ENCODE measurements at regions not wholly inside any gene's neighbourhood (a gene's known extent, or its start where the extent isn't known, plus 50 kb on each side); places are given as distances from the start of the nearest gene placed in this dataset.

DNA sequence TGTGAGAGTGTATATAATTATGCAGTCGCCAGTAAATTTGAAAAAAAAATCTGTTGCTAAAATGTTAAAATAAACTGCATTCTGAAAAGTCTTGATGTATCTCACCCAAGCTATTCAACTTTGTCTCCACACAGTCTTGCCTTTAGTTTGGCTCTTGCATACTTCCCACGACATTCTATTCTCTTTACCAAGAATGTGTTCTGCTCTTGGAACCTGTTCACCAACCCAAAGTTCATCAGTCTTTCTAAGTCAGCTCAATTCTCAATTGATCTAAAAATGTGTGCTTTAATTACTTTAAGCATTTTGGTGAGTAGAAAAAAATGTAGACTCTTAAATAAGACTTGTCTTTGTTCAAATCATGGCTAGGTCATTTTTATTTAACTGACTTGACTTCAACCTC lies 657.7 kb upstream of the TBL1XR1 start:
- no peak overlapping the region for H2AFZ ChIP-seq (ENCODE audit: low read depth, low read length)
- FAIRE-seq (no peak), DNase-seq (ENCODE audit: low read depth, low spot score) (no peak)
- H3K9me1 ChIP-seq (replicated peaks; ENCODE audit: control insufficient read depth, extremely low read depth, insufficient read depth, low read length) = no peaks in the 10 kb centered on the region
- no peak overlapping the region for H3K9ac ChIP-seq (replicated peaks; ENCODE audit: extremely low read depth, insufficient read depth, low read length)
- H3K9me3 ChIP-seq (replicated peaks; ENCODE audit: control insufficient read depth, insufficient read depth, low read length) = no peaks in the 10 kb centered on the region
- BruUV-seq (replicated peaks) = no TSS peak
- dilution Hi-C loops (cut with MboI; ENCODE audit: extremely low pct_ligation_motif_present, low sequenced_read_pairs) = no loop called here
- no peaks in the 10 kb centered on the region for H3K4me1 ChIP-seq (ENCODE audit: control insufficient read depth, extremely low read depth, insufficient read depth, low read length)
- ChIA-PET CTCF (interaction anchor here (1.5 kb wide), 1 partner anchor 11 kb away, joined by 5 read pairs; no protein-coding TSS in a partner anchor), POLR2A (no interaction called here)
- intact Hi-C loops (cut with micrococcal nuclease) = no loop called here
- no peaks in the 10 kb centered on the region for H3K27me3 ChIP-seq (ENCODE audit: control insufficient read depth in 2 of 2, insufficient read depth in 2 of 2, low read length in 2 of 2)
- no peaks in the 10 kb centered on the region for H3K36me3 ChIP-seq (ENCODE audit: control insufficient read depth in 2 of 2, extremely low read depth in 1 of 2, insufficient read depth in 2 of 2, low read length in 2 of 2)
- H3K79me2 ChIP-seq (ENCODE audit: control insufficient read depth, insufficient read depth, low read length) = no peaks in the 10 kb centered on the region
- no peak overlapping the region for H3K27ac ChIP-seq (ENCODE audit: insufficient read depth, low read depth, low read length)
- no peak overlapping the region for H3K4me2 ChIP-seq (ENCODE audit: insufficient read depth, low read length)
- TF ChIP-seq CTCF (IDR thresholded peaks at IDR 0.05; ENCODE audit: extremely low read depth in 1 of 2, insufficient read depth in 1 of 2, low read depth in 1 of 2, low read length in 2 of 2) (no peak), POLR2A (IDR thresholded peaks at IDR 0.05; ENCODE audit: low read depth, low read length) (no peak), JUN (IDR thresholded peaks at IDR 0.05; ENCODE audit: borderline replicate concordance, insufficient read depth, insufficient read length, low read depth) (no peak), FOS (IDR thresholded peaks at IDR 0.05; ENCODE audit: borderline replicate concordance, insufficient read depth, low read length) (no peak), MYC (IDR thresholded peaks at IDR 0.05; ENCODE audit: low read depth, low read length) (no peak), POLR2AphosphoS5 (IDR thresholded peaks at IDR 0.05; ENCODE audit: insufficient read depth, low read depth, low read length) (no peak), EZH2 (IDR thresholded peaks at IDR 0.05; ENCODE audit: borderline replicate concordance, low read depth, low read length, severe bottlenecking) (no peak)
- no peak overlapping the region for H3K4me3 ChIP-seq (replicated peaks in 1 of 3; ENCODE audit: insufficient read depth in 1 of 3, low read depth in 1 of 3, low read length in 3 of 3)
- H4K20me1 ChIP-seq (replicated peaks; ENCODE audit: control insufficient read depth, extremely low read depth, insufficient read depth, low read length) = no peaks in the 10 kb centered on the region

DNA sequence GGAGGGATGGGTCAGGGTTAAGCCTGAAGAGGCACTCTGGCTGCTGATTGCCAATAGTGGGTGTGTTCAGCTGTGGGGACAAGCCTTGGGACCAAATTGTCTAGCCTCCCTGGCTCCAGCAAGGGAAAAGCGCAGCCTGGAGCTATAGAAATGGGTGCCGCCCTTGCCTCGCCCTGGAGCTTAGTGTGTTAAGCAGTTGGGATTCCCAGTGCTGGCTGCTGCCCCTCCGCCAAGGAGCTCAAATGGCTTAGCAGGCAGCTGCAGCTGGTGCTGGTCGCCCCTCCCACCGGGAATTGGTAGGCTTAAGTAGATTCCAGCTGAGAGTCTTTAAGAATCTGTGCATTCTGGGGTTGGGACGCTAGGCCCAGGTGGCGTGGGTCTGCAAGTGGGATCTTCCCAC lies 662.9 kb upstream of the TBL1XR1 start:
- Histone ChIP-seq H3K79me2 (ENCODE audit: control insufficient read depth, insufficient read depth, low read length) (no peaks in the 10 kb centered on the region), H4K20me1 (replicated peaks; ENCODE audit: control insufficient read depth, extremely low read depth, insufficient read depth, low read length) (no peaks in the 10 kb centered on the region), H3K9me3 (replicated peaks; ENCODE audit: control insufficient read depth, insufficient read depth, low read length) (no peaks in the 10 kb centered on the region), H3K9ac (replicated peaks; ENCODE audit: extremely low read depth, insufficient read depth, low read length) (no peak overlapping the region), H3K4me2 (ENCODE audit: insufficient read depth, low read length) (no peak overlapping the region), H3K27me3 (ENCODE audit: control insufficient read depth in 2 of 2, insufficient read depth in 2 of 2, low read length in 2 of 2) (no peaks in the 10 kb centered on the region), H2AFZ (ENCODE audit: low read depth, low read length) (no peak overlapping the region), H3K27ac (ENCODE audit: insufficient read depth, low read depth, low read length) (no peak overlapping the region), H3K4me3 (replicated peaks in 1 of 3; ENCODE audit: insufficient read depth in 1 of 3, low read depth in 1 of 3, low read length in 3 of 3) (no peak overlapping the region), H3K4me1 (ENCODE audit: control insufficient read depth, extremely low read depth, insufficient read depth, low read length) (no peaks in the 10 kb centered on the region), H3K9me1 (replicated peaks; ENCODE audit: control insufficient read depth, extremely low read depth, insufficient read depth, low read length) (no peaks in the 10 kb centered on the region), H3K36me3 (ENCODE audit: control insufficient read depth in 2 of 2, extremely low read depth in 1 of 2, insufficient read depth in 2 of 2, low read length in 2 of 2) (no peaks in the 10 kb centered on the region)
- no TSS peak for BruUV-seq (replicated peaks)
- CTCF ChIA-PET = no interaction called here
- POLR2A ChIA-PET = no interaction called here
- intact Hi-C loops (cut with micrococcal nuclease) (no loop called here), dilution Hi-C loops (cut with MboI; ENCODE audit: extremely low pct_ligation_motif_present, low sequenced_read_pairs) (no loop called here)
- no peak for FAIRE-seq
- no peak for TF ChIP-seq JUN (IDR thresholded peaks at IDR 0.05; ENCODE audit: borderline replicate concordance, insufficient read depth, insufficient read length, low read depth)
- no peak for TF ChIP-seq POLR2AphosphoS5 (IDR thresholded peaks at IDR 0.05; ENCODE audit: insufficient read depth, low read depth, low read length)
- no peak for TF ChIP-seq EZH2 (IDR thresholded peaks at IDR 0.05; ENCODE audit: borderline replicate concordance, low read depth, low read length, severe bottlenecking)
- TF ChIP-seq GATA2 (IDR thresholded peaks at IDR 0.05; ENCODE audit: insufficient read depth, insufficient read length, low read depth, low read length) = no peak
- TF ChIP-seq FOS (IDR thresholded peaks at IDR 0.05; ENCODE audit: borderline replicate concordance, insufficient read depth, low read length) = no peak
- no peak for TF ChIP-seq POLR2A (IDR thresholded peaks at IDR 0.05; ENCODE audit: low read depth, low read length)
- no peak for TF ChIP-seq CTCF (IDR thresholded peaks at IDR 0.05; ENCODE audit: extremely low read depth in 1 of 2, insufficient read depth in 1 of 2, low read depth in 1 of 2, low read length in 2 of 2)
- no peak for TF ChIP-seq MYC (IDR thresholded peaks at IDR 0.05; ENCODE audit: low read depth, low read length)
- TF ChIP-seq, protein P1, sequence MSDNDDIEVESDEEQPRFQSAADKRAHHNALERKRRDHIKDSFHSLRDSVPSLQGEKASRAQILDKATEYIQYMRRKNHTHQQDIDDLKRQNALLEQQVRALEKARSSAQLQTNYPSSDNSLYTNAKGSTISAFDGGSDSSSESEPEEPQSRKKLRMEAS (IDR thresholded peaks at IDR 0.05; ENCODE audit: insufficient read depth, insufficient read length) = no peak
- no peak for DNase-seq (ENCODE audit: low read depth, low spot score)
